ENCODE measurements at regions not wholly inside any gene's neighbourhood (a gene's known extent, or its start where the extent isn't known, plus 50 kb on each side); places are given as distances from the start of the nearest gene placed in this dataset.
"Not testable (repeated sequence)": the region's sequence is repeated elsewhere in the genome, so short reads cannot be mapped to it uniquely, and the experiment has no call there.

DNA sequence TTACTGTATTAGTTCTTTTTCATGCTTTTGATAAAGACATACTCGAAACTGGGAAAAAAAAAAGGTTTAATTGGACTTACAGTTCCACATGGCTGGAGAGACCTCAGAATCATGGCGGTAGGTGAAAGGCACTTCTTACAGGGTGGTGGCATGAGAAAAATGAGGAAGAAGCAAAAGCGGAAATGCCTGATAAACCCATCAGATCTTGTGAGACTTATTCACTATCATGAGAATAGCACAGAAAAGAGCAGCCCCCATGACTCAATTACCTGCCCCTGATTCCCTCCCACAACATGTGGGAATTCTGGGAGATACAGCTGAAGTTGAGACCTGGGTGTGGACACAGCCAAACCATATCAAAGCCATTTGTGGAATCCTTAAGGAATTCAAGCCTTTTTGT, 1238.9 kb downstream of the ADGRL3 start:
- H3K4me3 ChIP-seq (ENCODE audit: low read depth in 1 of 3, low read length in 3 of 3) = no peak overlapping the region
- H3K4me1 ChIP-seq (ENCODE audit: control insufficient read depth in 3 of 3, insufficient read depth in 2 of 3, low read depth in 1 of 3, low read length in 2 of 3) = no peaks in the 10 kb centered on the region
- H3K27me3 ChIP-seq (ENCODE audit: control insufficient read depth in 3 of 3, insufficient read depth in 3 of 3, low read length in 3 of 3) = no peaks in the 10 kb centered on the region
- DNase-seq (no peak), FAIRE-seq (no peak)
- no peaks in the 10 kb centered on the region for H3K36me3 ChIP-seq (ENCODE audit: control insufficient read depth in 3 of 3, insufficient read depth in 2 of 3, low read depth in 1 of 3, low read length in 3 of 3)
- 62 to 77% (median 68%) methylated on average over 3 of the region's 3 CpGs for WGBS, 3 donors
- H3K9me3 ChIP-seq (ENCODE audit: control insufficient read depth in 2 of 2, insufficient read depth in 1 of 2, low read depth in 1 of 2, low read length in 1 of 2) = peaks cover 0 to 11% of the 10 kb centered on the region in 2 donors
- H3K27ac ChIP-seq (ENCODE audit: low read depth in 1 of 3, low read length in 2 of 3) = no peak overlapping the region

DNA sequence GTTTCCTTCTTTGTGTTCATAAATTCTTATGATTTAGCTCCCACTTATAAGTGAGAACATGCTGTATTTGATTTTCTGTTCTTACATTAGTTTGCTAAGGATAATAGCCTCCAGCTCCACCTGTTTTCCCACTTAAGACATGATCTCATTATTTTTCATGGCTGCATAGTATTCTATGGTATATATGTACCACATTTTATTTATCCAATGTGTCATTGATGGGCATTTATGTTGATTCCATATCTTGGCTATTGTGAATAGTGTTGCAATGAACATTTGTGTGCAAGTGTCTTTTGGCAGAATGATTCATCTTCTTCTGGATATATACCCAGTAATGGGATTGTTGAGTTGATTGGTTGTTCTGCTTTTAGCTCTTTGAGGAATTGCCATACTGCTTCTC, 1234.8 kb downstream of the ADGRL3 start:
- Histone ChIP-seq H3K4me1 (ENCODE audit: control insufficient read depth in 3 of 3, insufficient read depth in 2 of 3, low read depth in 1 of 3, low read length in 2 of 3) (no peaks in the 10 kb centered on the region), H3K9me3 (ENCODE audit: control insufficient read depth in 2 of 2, insufficient read depth in 1 of 2, low read depth in 1 of 2, low read length in 1 of 2) (peaks cover 0 to 13% of the 10 kb centered on the region in 2 donors), H3K4me3 (ENCODE audit: low read depth in 1 of 3, low read length in 3 of 3) (no peak overlapping the region), H3K27ac (ENCODE audit: low read depth in 1 of 3, low read length in 2 of 3) (no peak overlapping the region), H3K27me3 (ENCODE audit: control insufficient read depth in 3 of 3, insufficient read depth in 3 of 3, low read length in 3 of 3) (no peaks in the 10 kb centered on the region), H3K36me3 (ENCODE audit: control insufficient read depth in 3 of 3, insufficient read depth in 2 of 3, low read depth in 1 of 3, low read length in 3 of 3) (no peaks in the 10 kb centered on the region)
- FAIRE-seq = no peak
- DNase-seq = no peak

GRCh38 chr4:62431513-62432231, 1231.5 kb downstream of the ADGRL3 start:
- not testable (repeated sequence) for DNase-seq; FAIRE-seq; H3K9me3 ChIP-seq (ENCODE audit: control insufficient read depth in 2 of 2, insufficient read depth in 1 of 2, low read depth in 1 of 2, low read length in 1 of 2); H3K4me1 ChIP-seq (ENCODE audit: control insufficient read depth in 3 of 3, insufficient read depth in 2 of 3, low read depth in 1 of 3, low read length in 2 of 3); H3K27me3 ChIP-seq (ENCODE audit: control insufficient read depth in 3 of 3, insufficient read depth in 3 of 3, low read length in 3 of 3); H3K27ac ChIP-seq (ENCODE audit: low read depth in 1 of 3, low read length in 2 of 3); H3K36me3 ChIP-seq (ENCODE audit: control insufficient read depth in 3 of 3, insufficient read depth in 2 of 3, low read depth in 1 of 3, low read length in 3 of 3); H3K4me3 ChIP-seq (ENCODE audit: low read depth in 1 of 3, low read length in 3 of 3)
- 86 to 92% (median 88%) methylated on average over 8 of the region's 8 CpGs for WGBS, 3 donors

DNA sequence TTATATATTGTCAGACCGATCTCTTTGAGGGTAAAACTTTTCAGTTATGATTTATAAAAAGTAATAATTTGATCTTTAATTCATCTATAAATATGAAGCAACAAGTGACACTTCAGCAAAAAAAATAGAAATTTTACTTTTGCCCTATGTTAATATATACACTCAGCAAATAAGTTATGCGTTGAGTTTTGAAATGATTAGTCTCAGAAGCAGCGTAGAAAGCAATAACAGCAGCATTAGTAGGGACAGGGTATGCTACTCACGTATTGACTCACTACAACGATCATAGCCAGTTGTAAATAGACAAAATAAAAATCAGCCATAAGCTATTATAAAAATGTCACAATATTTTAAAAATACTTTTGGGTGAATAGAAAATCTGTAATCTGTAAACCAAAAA, 1229.2 kb downstream of the ADGRL3 start:
- DNase-seq (no peak), FAIRE-seq (no peak)
- Histone ChIP-seq H3K4me3 (ENCODE audit: low read depth in 1 of 3, low read length in 3 of 3) (no peak overlapping the region), H3K9me3 (ENCODE audit: control insufficient read depth in 2 of 2, insufficient read depth in 1 of 2, low read depth in 1 of 2, low read length in 1 of 2) (peaks cover 0 to 3% of the 10 kb centered on the region in 2 donors), H3K27ac (ENCODE audit: low read depth in 1 of 3, low read length in 2 of 3) (no peak overlapping the region), H3K4me1 (ENCODE audit: control insufficient read depth in 3 of 3, insufficient read depth in 2 of 3, low read depth in 1 of 3, low read length in 2 of 3) (no peaks in the 10 kb centered on the region), H3K36me3 (ENCODE audit: control insufficient read depth in 3 of 3, insufficient read depth in 2 of 3, low read depth in 1 of 3, low read length in 3 of 3) (no peaks in the 10 kb centered on the region), H3K27me3 (ENCODE audit: control insufficient read depth in 3 of 3, insufficient read depth in 3 of 3, low read length in 3 of 3) (no peaks in the 10 kb centered on the region)
- 84 to 92% (median 91%) methylated on average over 5 of the region's 5 CpGs for WGBS, 3 donors

DNA sequence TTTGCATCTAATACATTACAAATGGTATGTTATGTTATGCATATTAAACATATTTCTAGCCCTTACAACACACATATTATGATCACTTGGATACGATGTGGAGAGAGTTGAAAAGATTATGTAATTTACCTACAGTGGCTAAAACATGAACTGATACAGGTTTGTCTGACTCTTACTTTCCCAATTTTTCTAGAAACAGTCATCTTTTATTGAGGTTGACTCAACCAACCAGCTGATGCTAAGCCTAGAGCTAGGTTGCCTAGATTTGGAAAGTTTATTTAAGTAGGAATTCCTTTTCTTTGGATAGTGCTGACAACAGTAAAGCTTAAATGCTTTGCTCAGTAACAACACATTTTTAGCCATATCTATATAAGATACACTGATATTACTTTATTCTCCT, 1215.1 kb downstream of the ADGRL3 start:
- no peak for FAIRE-seq
- no peaks in the 10 kb centered on the region for H3K4me1 ChIP-seq (ENCODE audit: control insufficient read depth in 3 of 3, insufficient read depth in 2 of 3, low read depth in 1 of 3, low read length in 2 of 3)
- no peaks in the 10 kb centered on the region for H3K36me3 ChIP-seq (ENCODE audit: control insufficient read depth in 3 of 3, insufficient read depth in 2 of 3, low read depth in 1 of 3, low read length in 3 of 3)
- peaks cover 0 to 2% of the 10 kb centered on the region in 2 donors for H3K9me3 ChIP-seq (ENCODE audit: control insufficient read depth in 2 of 2, insufficient read depth in 1 of 2, low read depth in 1 of 2, low read length in 1 of 2)
- DNase-seq = no peak
- no peak overlapping the region for H3K4me3 ChIP-seq (ENCODE audit: low read depth in 1 of 3, low read length in 3 of 3)
- 78 to 91% (median 86%) methylated on average over 1 of the region's 1 CpG for WGBS, 3 donors
- H3K27me3 ChIP-seq (ENCODE audit: control insufficient read depth in 3 of 3, insufficient read depth in 3 of 3, low read length in 3 of 3) = no peaks in the 10 kb centered on the region
- H3K27ac ChIP-seq (ENCODE audit: low read depth in 1 of 3, low read length in 2 of 3) = no peak overlapping the region

DNA sequence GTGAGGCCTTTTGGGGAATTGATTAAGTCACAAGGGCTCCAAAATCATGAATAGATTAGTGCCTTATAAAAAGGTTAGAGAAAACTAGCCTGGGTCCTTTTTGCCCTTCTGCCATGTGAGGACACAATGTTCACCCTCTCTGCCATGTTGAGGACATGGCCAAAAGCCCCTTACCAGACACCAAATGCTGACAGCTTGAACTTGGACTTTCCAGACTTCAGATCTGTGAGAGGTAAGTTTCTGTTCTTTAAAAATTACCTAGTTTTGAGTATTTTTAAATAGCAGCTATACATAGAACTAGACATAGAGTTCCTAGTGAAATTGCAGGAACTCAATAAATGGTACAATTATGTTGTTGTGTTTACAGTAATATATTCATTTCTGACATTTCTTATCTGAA, 1214.4 kb downstream of the ADGRL3 start:
- no peaks in the 10 kb centered on the region for H3K4me1 ChIP-seq (ENCODE audit: control insufficient read depth in 3 of 3, insufficient read depth in 2 of 3, low read depth in 1 of 3, low read length in 2 of 3)
- H3K36me3 ChIP-seq (ENCODE audit: control insufficient read depth in 3 of 3, insufficient read depth in 2 of 3, low read depth in 1 of 3, low read length in 3 of 3) = no peaks in the 10 kb centered on the region
- H3K27ac ChIP-seq (ENCODE audit: low read depth in 1 of 3, low read length in 2 of 3) = no peak overlapping the region
- FAIRE-seq (no peak), DNase-seq (no peak)
- H3K4me3 ChIP-seq (ENCODE audit: low read depth in 1 of 3, low read length in 3 of 3) = no peak overlapping the region
- no peaks in the 10 kb centered on the region for H3K27me3 ChIP-seq (ENCODE audit: control insufficient read depth in 3 of 3, insufficient read depth in 3 of 3, low read length in 3 of 3)
- H3K9me3 ChIP-seq (ENCODE audit: control insufficient read depth in 2 of 2, insufficient read depth in 1 of 2, low read depth in 1 of 2, low read length in 1 of 2) = no peaks in the 10 kb centered on the region

- Histone ChIP-seq H3K36me3 (ENCODE audit: control insufficient read depth in 3 of 3, insufficient read depth in 2 of 3, low read depth in 1 of 3, low read length in 3 of 3) (no peaks in the 10 kb centered on the region), H3K4me1 (ENCODE audit: control insufficient read depth in 3 of 3, insufficient read depth in 2 of 3, low read depth in 1 of 3, low read length in 2 of 3) (no peaks in the 10 kb centered on the region), H3K27ac (ENCODE audit: low read depth in 1 of 3, low read length in 2 of 3) (no peak overlapping the region), H3K27me3 (ENCODE audit: control insufficient read depth in 3 of 3, insufficient read depth in 3 of 3, low read length in 3 of 3) (no peaks in the 10 kb centered on the region), H3K9me3 (ENCODE audit: control insufficient read depth in 2 of 2, insufficient read depth in 1 of 2, low read depth in 1 of 2, low read length in 1 of 2) (no peaks in the 10 kb centered on the region), H3K4me3 (ENCODE audit: low read depth in 1 of 3, low read length in 3 of 3) (no peak overlapping the region)
- FAIRE-seq (no peak), DNase-seq (no peak)
- 76 to 86% (median 84%) methylated on average over 3 of the region's 3 CpGs for WGBS, 3 donors
These were observed 1210.4 kb downstream of the ADGRL3 start for GRCh38 chr4:62410371-62411003.

DNA sequence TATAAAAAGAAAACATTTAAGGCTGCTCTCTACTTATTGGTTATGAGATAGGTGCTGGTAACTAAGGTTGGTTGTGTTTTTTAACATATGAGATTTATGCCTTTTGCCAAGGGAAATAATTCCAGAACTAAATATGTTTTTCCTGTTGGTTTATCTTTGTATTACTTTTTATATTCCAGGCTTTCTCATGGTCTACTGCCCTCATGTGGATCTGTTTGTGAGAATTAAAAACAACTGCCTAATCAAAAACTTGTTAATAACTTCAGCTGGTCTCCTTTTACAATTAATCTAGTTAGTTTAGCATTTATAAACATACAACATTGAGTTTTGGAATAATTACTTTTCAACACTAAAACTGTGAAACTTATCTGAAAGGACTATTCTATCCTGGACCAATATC, 1208.3 kb downstream of the ADGRL3 start:
- Histone ChIP-seq H3K4me3 (ENCODE audit: low read depth in 1 of 3, low read length in 3 of 3) (no peak overlapping the region), H3K9me3 (ENCODE audit: control insufficient read depth in 2 of 2, insufficient read depth in 1 of 2, low read depth in 1 of 2, low read length in 1 of 2) (no peaks in the 10 kb centered on the region), H3K36me3 (ENCODE audit: control insufficient read depth in 3 of 3, insufficient read depth in 2 of 3, low read depth in 1 of 3, low read length in 3 of 3) (no peaks in the 10 kb centered on the region), H3K27me3 (ENCODE audit: control insufficient read depth in 3 of 3, insufficient read depth in 3 of 3, low read length in 3 of 3) (no peaks in the 10 kb centered on the region), H3K4me1 (ENCODE audit: control insufficient read depth in 3 of 3, insufficient read depth in 2 of 3, low read depth in 1 of 3, low read length in 2 of 3) (no peaks in the 10 kb centered on the region), H3K27ac (ENCODE audit: low read depth in 1 of 3, low read length in 2 of 3) (no peak overlapping the region)
- DNase-seq (no peak), FAIRE-seq (no peak)

DNA sequence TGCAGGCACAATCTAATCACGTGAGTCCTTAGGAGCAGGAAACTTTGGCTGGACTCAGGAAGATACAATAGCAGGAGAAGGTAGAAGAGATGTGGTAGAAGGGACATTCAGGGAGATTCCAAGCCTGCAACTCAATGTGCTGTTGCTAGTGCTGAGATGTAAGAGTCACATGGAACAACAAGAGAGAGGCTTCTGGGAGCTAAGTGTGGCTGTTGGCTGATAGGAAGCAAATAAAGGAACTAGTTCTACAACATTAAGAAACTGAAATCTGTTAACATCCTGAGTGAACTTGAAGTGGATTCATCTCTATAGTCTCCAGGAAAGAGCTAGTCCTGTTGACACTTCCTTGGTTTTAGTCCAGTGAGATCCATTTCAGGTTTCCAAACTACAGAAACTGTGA, 1207.4 kb downstream of the ADGRL3 start:
- Histone ChIP-seq H3K27ac (ENCODE audit: low read depth in 1 of 3, low read length in 2 of 3) (no peak overlapping the region), H3K9me3 (ENCODE audit: control insufficient read depth in 2 of 2, insufficient read depth in 1 of 2, low read depth in 1 of 2, low read length in 1 of 2) (no peaks in the 10 kb centered on the region), H3K4me1 (ENCODE audit: control insufficient read depth in 3 of 3, insufficient read depth in 2 of 3, low read depth in 1 of 3, low read length in 2 of 3) (no peaks in the 10 kb centered on the region), H3K4me3 (ENCODE audit: low read depth in 1 of 3, low read length in 3 of 3) (no peak overlapping the region), H3K27me3 (ENCODE audit: control insufficient read depth in 3 of 3, insufficient read depth in 3 of 3, low read length in 3 of 3) (no peaks in the 10 kb centered on the region), H3K36me3 (ENCODE audit: control insufficient read depth in 3 of 3, insufficient read depth in 2 of 3, low read depth in 1 of 3, low read length in 3 of 3) (no peaks in the 10 kb centered on the region)
- FAIRE-seq = no peak
- DNase-seq = no peak
- 78 to 83% (median 79%) methylated on average over 1 of the region's 1 CpG for WGBS, 3 donors

All from small intestine (tissue), 7 donors.